AG04449 (cell line): ENCODE measurements at regions not wholly inside any gene's neighbourhood (a gene's known extent, or its start where the extent isn't known, plus 50 kb on each side); places are given as distances from the start of the nearest gene placed in this dataset.

Experiments used
- CTCF ChIA-PET: fragments of 350-600 bp; formaldehyde crosslinking; extraction: SDS; loops from one replicate; lab custom pipeline; 2021; ENCODE audit warnings: antibody characterized with exemption; lab: Yijun Ruan, JAX
- POLR2A ChIA-PET: fragments of 400-600, 350-600 bp; formaldehyde crosslinking; extraction: SDS; loops from one replicate; lab custom pipeline; 2020; ENCODE audit warnings: antibody characterized with exemption, inconsistent platforms; lab: Yijun Ruan, JAX
- DNase-seq: peaks from one replicate; pipeline ENCODE4 v3.0.0-alpha.2; 2010; ENCODE audit warnings: low read depth, low spot score
- H3K4me3 ChIP-seq: 2 replicates; pipeline ENCODE4 v1.5.1; 2011; ENCODE audit warnings: low read depth, mild to moderate bottlenecking, control low read depth, low read length
- CTCF ChIP-seq: IDR thresholded peaks from one replicate; pipeline ENCODE4 v1.5.1; 2011; ENCODE audit warnings: mild to moderate bottlenecking, moderate library complexity, low read length, control low read depth, inconsistent platforms; ENCODE audit not compliant: insufficient read depth; ENCODE audit errors: missing control alignments

- DNase-seq, result no peak
- H3K4me3 ChIP-seq, result no peak overlapping the region
- CTCF ChIA-PET, result no interaction called here
Observed at GRCh38 chr20:60482221-60483008, 524.2 kb downstream of the CDH26 start.

GRCh38 chr20:60483371-60483770 is 525.1 kb downstream of the CDH26 start:
- POLR2A ChIA-PET, result no interaction called here
- no peak for DNase-seq

More at GRCh38 chr20:60482221-60483008, 524.2 kb downstream of the CDH26 start:
- TF ChIP-seq CTCF, result no peak
- POLR2A ChIA-PET, result no interaction called here

GRCh38 chr20:60484316-60484715 is 526.1 kb downstream of the CDH26 start:
- ChIA-PET POLR2A (no interaction called here), CTCF (no interaction called here)
- DNase-seq, result no peak
- H3K4me3 ChIP-seq, result no peak overlapping the region
- TF ChIP-seq CTCF, result no peak

More at GRCh38 chr20:60483371-60483770, 525.1 kb downstream of the CDH26 start:
- TF ChIP-seq CTCF, result no peak
- no peak overlapping the region for H3K4me3 ChIP-seq
- CTCF ChIA-PET, result no interaction called here

DNA sequence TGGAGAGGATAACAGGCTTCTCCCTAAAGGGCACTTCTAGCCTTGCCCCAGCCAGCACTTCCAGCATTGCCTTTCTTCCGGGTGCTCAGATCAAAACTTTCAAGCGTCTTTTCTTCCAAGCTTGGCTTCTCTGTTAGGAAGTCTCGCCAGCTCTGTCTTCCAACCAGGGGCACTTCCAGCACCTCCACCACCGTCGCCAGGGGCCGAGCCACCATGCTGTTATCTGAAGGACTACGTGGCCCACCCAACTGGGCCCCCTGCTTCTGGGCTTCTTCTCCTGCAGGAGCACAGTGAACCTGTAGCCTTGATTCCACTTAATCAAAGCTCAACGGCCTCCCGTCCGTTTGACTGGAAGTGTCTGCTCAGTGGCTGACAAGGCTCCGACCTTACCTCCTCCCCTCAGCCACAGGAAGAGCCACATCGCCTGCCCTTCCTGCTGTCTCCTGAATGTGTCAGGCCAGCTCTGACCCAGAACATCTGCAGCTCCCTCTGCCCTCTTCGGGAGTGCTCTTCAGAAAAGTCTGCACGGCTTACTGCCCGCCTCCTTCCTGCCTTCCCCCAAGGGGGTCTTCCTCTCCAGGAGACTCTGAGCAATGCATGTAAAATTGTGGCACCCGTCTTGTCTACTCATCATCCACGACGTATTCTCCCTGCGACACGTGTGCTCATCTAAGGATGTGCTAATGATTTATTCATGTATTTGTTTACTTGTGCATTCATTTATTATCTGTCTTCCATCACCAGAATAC is 527.0 kb downstream of the CDH26 start:
- TF ChIP-seq CTCF, result no peak
- POLR2A ChIA-PET, result no interaction called here
- DNase-seq, result no peak
- CTCF ChIA-PET, result no interaction called here
- no peak overlapping the region for H3K4me3 ChIP-seq

DNA sequence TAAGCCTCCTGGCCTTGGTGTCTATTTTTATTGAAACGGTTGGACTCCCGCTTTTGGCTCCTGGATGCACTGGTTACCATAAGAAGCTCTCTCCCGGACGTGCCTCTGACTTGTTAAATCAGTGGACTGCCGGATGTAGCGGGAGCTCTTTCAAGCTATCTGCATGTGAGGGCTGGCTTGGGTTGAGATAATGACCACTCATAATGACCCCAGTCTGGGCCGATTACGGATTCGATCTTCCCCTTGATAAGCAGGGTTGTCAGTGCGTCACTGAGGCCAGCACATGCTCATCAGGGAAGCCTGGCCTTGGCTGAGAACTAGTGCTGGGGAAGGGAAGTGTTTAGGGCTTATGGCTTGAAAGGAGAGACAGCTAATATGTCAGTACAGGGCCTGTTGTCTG is 528.1 kb downstream of the CDH26 start:
- POLR2A ChIA-PET, result no interaction called here

More for the DNA sequence above, 528.1 kb downstream of the CDH26 start:
- no peak overlapping the region for H3K4me3 ChIP-seq
- CTCF ChIA-PET, result no interaction called here
- no peak for TF ChIP-seq CTCF
- DNase-seq, result no peak
